ENCODE measurements at regions not wholly inside any gene's neighbourhood (a gene's known extent, or its start where the extent isn't known, plus 50 kb on each side); places are given as distances from the start of the nearest gene placed in this dataset.

DNA sequence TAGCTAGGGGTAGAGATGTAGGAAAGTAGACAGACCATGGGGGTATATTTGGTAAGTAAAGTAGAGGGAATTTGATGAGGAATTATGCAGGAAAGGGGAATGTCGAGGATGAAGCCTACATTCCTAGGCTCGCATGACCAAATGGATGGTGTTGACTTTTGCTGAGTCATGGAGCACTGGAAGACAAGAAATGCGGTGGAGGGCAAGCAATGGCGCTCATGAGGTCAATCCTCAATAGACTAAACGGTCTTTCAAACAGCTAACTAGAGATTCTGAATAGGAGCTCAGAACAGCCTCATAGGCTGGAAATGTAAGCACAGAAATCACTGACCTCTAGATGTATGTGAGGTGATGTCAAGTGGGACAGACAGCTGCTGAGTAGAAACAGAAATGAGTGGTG lies 50.7 kb upstream of the FST start:
- no peaks in the 10 kb centered on the region for H3K9me3 ChIP-seq (ENCODE audit: insufficient read depth, low read depth)
- DNase-seq, result no peak
- H3K4me2 ChIP-seq, result no peak overlapping the region
- H3K36me3 ChIP-seq (ENCODE audit: low read depth), result no peaks in the 10 kb centered on the region
- intact Hi-C loops (cut with micrococcal nuclease; ENCODE audit: unreplicated experiment), result loop anchor here (1.0 to 10.0 kb wide), 4 partner anchors 67 to 259 kb away; no protein-coding TSS in a partner anchor
- no peak overlapping the region for H3K27ac ChIP-seq
- POLR2A ChIA-PET (ENCODE audit: unreplicated experiment), result no interaction called here
- no peak for TF ChIP-seq EZH2 (IDR thresholded peaks at IDR 0.05; ENCODE audit: low read depth)
- TF ChIP-seq, protein P1, sequence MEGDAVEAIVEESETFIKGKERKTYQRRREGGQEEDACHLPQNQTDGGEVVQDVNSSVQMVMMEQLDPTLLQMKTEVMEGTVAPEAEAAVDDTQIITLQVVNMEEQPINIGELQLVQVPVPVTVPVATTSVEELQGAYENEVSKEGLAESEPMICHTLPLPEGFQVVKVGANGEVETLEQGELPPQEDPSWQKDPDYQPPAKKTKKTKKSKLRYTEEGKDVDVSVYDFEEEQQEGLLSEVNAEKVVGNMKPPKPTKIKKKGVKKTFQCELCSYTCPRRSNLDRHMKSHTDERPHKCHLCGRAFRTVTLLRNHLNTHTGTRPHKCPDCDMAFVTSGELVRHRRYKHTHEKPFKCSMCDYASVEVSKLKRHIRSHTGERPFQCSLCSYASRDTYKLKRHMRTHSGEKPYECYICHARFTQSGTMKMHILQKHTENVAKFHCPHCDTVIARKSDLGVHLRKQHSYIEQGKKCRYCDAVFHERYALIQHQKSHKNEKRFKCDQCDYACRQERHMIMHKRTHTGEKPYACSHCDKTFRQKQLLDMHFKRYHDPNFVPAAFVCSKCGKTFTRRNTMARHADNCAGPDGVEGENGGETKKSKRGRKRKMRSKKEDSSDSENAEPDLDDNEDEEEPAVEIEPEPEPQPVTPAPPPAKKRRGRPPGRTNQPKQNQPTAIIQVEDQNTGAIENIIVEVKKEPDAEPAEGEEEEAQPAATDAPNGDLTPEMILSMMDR (conservative IDR thresholded peaks at IDR 0.05), result no peak
- H3K27me3 ChIP-seq (ENCODE audit: insufficient read depth, low read depth), result no peaks in the 10 kb centered on the region
- no peaks in the 10 kb centered on the region; the same call in 1 of the 2 replicates for H3F3A ChIP-seq (ENCODE audit: insufficient read depth, low read depth)
- no peak overlapping the region for H2AFZ ChIP-seq
- no TSS peak for BruUV-seq (replicated peaks)
- no peak overlapping the region for H3K4me3 ChIP-seq
- H3K9me2 ChIP-seq (ENCODE audit: insufficient read depth), result peaks cover 4% of the 10 kb centered on the region; the same call in 1 of the 2 replicates
- CTCF ChIA-PET, result no interaction called here
- H4K20me1 ChIP-seq (ENCODE audit: insufficient read depth), result no peaks in the 10 kb centered on the region
- H3K79me2 ChIP-seq (ENCODE audit: low read depth), result no peaks in the 10 kb centered on the region
- H3K4me1 ChIP-seq (replicated peaks; ENCODE audit: insufficient read depth), result no peaks in the 10 kb centered on the region

DNA sequence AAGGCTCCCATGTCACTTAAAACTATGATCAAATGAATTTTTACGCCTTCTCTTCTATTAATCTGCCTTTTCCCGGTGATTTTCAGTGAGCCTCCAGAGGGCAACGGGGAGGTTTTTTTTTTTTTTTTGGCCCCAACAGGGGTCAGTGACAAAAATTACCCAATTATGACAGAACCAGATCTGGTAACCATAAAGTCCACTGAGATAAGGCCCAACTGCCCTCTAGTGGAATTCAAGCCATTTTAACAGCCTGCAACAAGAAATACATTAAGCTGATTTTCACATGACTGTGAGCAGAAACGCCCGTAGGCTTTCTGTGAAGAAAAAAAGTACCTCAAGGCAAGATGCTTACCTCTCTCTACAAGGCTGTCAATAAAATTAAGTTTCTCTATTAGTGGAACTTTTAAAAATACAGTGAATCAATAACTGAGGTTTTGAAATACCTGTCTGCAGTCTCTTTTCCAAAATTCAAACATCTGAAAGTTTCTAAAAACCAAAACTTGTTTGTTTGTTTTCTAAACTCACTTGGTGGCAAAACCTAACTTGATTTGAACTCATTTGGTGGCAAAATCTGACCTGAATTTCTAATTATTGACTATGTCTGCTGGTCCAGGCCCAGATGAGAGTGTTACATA lies 49.7 kb upstream of the FST start:
- Histone ChIP-seq H3K27ac (no peak overlapping the region), H3K36me3 (ENCODE audit: low read depth) (no peaks in the 10 kb centered on the region), H3F3A (ENCODE audit: insufficient read depth, low read depth) (no peaks in the 10 kb centered on the region; the same call in 1 of the 2 replicates), H4K20me1 (ENCODE audit: insufficient read depth) (no peaks in the 10 kb centered on the region), H3K4me1 (replicated peaks; ENCODE audit: insufficient read depth) (no peaks in the 10 kb centered on the region), H3K4me3 (no peak overlapping the region), H2AFZ (no peak overlapping the region), H3K9me3 (ENCODE audit: insufficient read depth, low read depth) (no peaks in the 10 kb centered on the region), H3K27me3 (ENCODE audit: insufficient read depth, low read depth) (no peaks in the 10 kb centered on the region), H3K9me2 (ENCODE audit: insufficient read depth) (peaks cover 4% of the 10 kb centered on the region; the same call in 1 of the 2 replicates), H3K79me2 (ENCODE audit: low read depth) (no peaks in the 10 kb centered on the region), H3K4me2 (no peak overlapping the region)
- ChIA-PET CTCF (interaction anchor here (0.6 to 0.7 kb wide), 3 partner anchors 9 to 47 kb away, joined by 3 to 7 read pairs (median 4); no protein-coding TSS in a partner anchor), POLR2A (ENCODE audit: unreplicated experiment) (no interaction called here)
- DNase-seq, result no peak
- TF ChIP-seq, protein P1 (conservative IDR thresholded peaks at IDR 0.05), result peak; percentile 69
- no peak for TF ChIP-seq EZH2 (IDR thresholded peaks at IDR 0.05; ENCODE audit: low read depth)
- intact Hi-C loops (cut with micrococcal nuclease; ENCODE audit: unreplicated experiment), result loop anchor here (1.0 to 5.0 kb wide), 3 partner anchors 68 to 260 kb away; no protein-coding TSS in a partner anchor
- no TSS peak for BruUV-seq (replicated peaks)

Measured in PC-9 (cell line).